Kidney glomerular epithelial cell (primary cell): ENCODE measurements at regions not wholly inside any gene's neighbourhood (a gene's known extent, or its start where the extent isn't known, plus 50 kb on each side); places are given as distances from the start of the nearest gene placed in this dataset.

Experiments used
- DNase-seq: peaks from one replicate; lab custom pipeline; 2025; lab: John Stamatoyannopoulos, UW

DNA sequence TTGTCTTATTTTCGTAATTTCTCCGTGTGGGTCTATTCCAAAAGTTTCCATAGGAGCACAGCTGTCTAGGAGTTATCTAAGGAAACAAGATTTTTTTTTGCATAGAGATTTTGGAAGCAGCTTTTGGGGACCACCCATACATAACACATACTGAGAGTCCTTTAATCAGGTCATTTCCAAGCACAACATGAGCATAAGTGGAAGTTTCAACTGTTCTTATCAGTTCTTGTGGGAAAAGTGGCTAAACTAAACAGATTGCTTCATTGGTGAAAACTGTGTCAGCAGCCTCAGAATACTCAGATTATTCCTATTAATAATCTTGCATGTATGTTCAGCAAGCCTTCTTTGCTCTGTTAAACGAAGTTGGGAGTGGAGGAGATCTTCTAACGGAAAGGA, 153.6 kb upstream of the TYRP1 start:
- DNase-seq, result no peak

GRCh38 chr9:12544700-12545099, 148.5 kb upstream of the TYRP1 start:
- no peak for DNase-seq

GRCh38 chr9:12554636-12555035, 138.5 kb upstream of the TYRP1 start:
- peak; percentile 4 for DNase-seq

DNA sequence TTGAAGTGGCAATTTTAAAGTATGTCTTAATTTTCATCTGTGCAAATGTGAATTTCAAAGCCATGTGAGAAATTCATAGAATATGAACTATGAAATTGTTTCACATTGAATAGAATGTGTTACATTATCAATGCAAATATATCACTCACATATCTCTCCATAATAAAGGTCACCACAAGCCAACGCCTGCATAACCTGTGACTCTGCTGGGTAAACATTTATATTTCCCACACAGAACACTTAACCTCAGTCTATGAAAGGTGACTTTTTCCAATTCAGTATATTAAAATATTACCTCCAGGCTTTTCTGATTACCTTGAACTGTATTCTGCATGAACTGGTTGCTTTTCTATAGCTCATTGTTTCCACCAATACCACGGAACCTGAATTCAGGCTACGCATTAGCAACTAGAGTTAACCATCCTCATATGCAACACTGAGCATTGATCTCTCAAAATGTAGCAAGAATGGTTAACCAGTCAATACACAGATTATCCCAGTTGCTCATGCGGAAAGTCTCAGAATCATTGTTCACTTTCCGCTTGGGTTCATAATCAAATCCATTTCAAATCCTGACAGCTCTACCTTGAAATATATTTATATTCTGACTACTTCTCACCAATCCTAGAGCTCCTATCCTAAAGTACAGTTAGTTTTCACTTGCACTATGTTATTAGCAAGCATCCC, 126.6 kb upstream of the TYRP1 start:
- DNase-seq, result no peak

GRCh38 chr9:12584656-12585522, 108.3 kb upstream of the TYRP1 start:
- no peak for DNase-seq

DNA sequence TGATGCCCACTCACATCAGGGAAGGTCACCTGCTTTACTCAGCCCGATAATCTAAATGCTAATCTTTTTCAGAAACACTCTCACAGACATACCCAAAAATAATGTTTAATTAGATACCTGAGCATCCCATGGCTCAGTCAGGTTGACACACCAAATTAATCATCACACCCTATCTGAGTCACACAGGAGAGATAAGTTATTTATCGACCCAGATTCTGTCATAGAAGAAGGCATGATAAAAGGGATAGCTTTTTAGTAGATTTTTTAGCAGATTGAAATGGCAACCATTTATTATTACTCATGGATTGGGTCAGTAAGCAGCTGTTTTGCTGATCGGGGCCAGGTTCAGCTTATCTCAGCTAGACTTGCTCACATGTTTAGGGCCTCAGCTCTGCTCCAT, 97.8 kb upstream of the TYRP1 start:
- no peak for DNase-seq

DNA sequence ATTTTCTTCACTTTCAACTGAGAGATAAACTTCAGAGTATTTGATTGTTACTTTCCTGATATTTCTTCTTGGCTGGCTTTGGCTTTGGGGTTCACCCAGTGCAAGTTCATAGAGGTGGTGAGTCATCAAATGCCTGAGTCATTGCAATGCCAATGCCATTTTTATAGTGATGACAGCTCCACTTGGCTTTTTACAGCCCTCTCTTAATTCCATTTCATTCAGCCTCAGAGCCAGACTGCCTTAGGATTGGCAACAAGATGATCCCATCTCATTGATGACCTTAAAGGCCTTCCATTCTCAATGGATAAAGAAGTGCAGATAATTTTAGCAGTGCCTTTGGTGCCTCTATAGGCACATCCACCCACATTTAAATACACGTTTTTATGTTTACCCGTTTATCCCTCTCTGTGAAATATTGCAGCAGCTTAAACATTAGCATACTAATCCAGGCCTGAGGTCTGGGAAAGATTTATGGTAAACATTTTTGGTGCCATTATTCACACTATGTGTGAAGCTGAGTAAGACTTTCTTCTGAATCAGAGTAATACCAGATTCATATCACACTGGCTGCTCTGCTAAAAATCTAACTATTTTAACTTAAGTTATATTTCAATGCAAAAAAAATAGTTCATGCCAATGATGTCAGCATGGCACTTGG, 88.9 kb upstream of the TYRP1 start:
- peak; percentile 20 for DNase-seq

- no peak for DNase-seq
These were observed 80.9 kb upstream of the TYRP1 start for GRCh38 chr9:12612211-12612770.

- no peak for DNase-seq
These were observed 80.1 kb upstream of the TYRP1 start for GRCh38 chr9:12613071-12613470.

GRCh38 chr9:12614488-12614887, 78.7 kb upstream of the TYRP1 start:
- no peak for DNase-seq

- DNase-seq, result no peak
These were observed 74.2 kb upstream of the TYRP1 start for GRCh38 chr9:12618956-12619355.

DNA sequence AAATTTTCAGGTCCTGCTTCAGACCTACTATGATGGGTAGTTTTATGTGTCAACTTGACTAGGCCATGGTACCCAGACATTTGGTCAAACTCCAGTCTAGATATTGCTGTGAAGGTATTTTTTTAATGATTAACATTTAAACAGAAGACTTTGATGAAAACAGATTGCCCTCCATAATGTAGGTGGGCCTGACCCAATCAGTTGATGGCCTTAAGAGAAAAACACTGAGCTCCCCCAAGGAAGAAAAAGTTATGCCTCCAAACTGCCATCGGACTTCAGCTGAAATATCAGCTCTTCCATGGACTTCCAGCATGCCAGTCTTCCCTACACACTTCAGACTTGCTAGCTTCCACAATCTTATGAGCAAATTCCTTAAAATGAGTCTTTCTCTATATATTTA, 67.3 kb upstream of the TYRP1 start:
- no peak for DNase-seq

DNA sequence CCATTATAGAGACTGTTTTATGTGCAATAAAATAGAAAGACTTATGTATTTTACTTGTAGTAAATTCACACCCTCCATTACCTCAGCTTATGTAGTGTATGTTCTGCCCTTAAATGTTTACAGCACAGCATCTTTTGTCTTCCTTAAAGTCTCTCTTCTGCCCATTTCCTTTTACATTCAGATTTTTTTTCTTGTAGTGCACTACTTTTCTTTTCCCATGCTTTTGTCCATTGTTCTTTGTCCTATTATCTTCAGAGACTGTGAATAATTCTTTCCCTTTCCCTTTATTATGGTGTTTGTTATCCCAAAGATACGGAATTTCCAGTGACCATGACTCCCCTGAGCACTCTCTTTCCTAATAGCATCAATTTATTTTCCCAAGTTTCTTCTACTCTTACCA, 66.1 kb upstream of the TYRP1 start:
- DNase-seq, result no peak

- no peak for DNase-seq
These were observed 64.6 kb upstream of the TYRP1 start for GRCh38 chr9:12628546-12628945.

GRCh38 chr9:12629067-12629466, 64.1 kb upstream of the TYRP1 start:
- DNase-seq, result no peak

GRCh38 chr9:12631866-12632265, 61.3 kb upstream of the TYRP1 start:
- peak; percentile 84 for DNase-seq

- DNase-seq, result peak; percentile 77
These were observed 60.0 kb upstream of the TYRP1 start for GRCh38 chr9:12633016-12633765.

- peak; percentile 66 for DNase-seq
These were observed 53.1 kb upstream of the TYRP1 start for GRCh38 chr9:12640016-12640587.

- peak; percentile 91 for DNase-seq
These were observed 52.1 kb upstream of the TYRP1 start for GRCh38 chr9:12640866-12641636.
